Breast epithelium (tissue), 4 donors: ENCODE measurements at regions not wholly inside any gene's neighbourhood (a gene's known extent, or its start where the extent isn't known, plus 50 kb on each side); places are given as distances from the start of the nearest gene placed in this dataset.

Source experiments
- DNase-seq, 2 donors: peaks; one replicate each; pipeline ENCODE4 v3.0.0-alpha.2; 2019; ENCODE audit warnings: low spot score in 2 of 2
- H3K27ac ChIP-seq, 2 donors: fragments of 200-600 bp; sonication (generic) in 1 of 2; one replicate each; pipeline ENCODE4 v1.5.1; 2016 to 2019; ENCODE audit warnings: mild to moderate bottlenecking in 1 of 2
- H3K27me3 ChIP-seq, 2 donors: fragments of 200-600 bp; sonication (generic) in 1 of 2; one replicate each; pipeline versions ENCODE4 v1.5.1 to v1.6.0; 2017 to 2019; ENCODE audit warnings: control low read depth in 1 of 2, mild to moderate bottlenecking in 1 of 2
- H3K36me3 ChIP-seq: fragments of 200-600 bp; one replicate; pipeline ENCODE4 v1.5.1; 2019
- H3K4me1 ChIP-seq, 2 donors: fragments of 200-600 bp; sonication (generic); one replicate each; pipeline ENCODE4 v1.5.1; 2016 to 2019; ENCODE audit warnings: control low read depth in 1 of 2
- H3K4me3 ChIP-seq, 3 donors: fragments of 200-600 bp; sonication (generic); 1 replicate in 2 of 3; 2 replicates in 1 of 3; pipeline ENCODE4 v1.5.1; 2016 to 2019; ENCODE audit warnings: mild to moderate bottlenecking in 3 of 3, moderate library complexity in 2 of 3
- H3K9me3 ChIP-seq, 2 donors: fragments of 200-600 bp; sonication (generic) in 1 of 2; one replicate each; pipeline ENCODE4 v1.5.1; 2016 to 2019; ENCODE audit warnings: control low read depth in 1 of 2
- POLR2A ChIP-seq: fragments of 450-650 bp; IDR thresholded peaks from one replicate; pipeline ENCODE4 v1.6.1; 2016; ENCODE audit warnings: antibody characterized with exemption, mild to moderate bottlenecking, moderate library complexity
- POLR2AphosphoS5 ChIP-seq, 3 donors: sonication (generic); formaldehyde crosslinking; IDR thresholded peaks; one replicate each; pipeline ENCODE4 v1.6.1; 2017; ENCODE audit warnings: antibody characterized with exemption in 3 of 3
- intact Hi-C: fragments of 100-400 bp; cut with DNase I; formaldehyde crosslinking; loops from one replicate; pipeline ENCODE4 v1.15.1; 2023; ENCODE audit warnings: low total_unique reads
- TF ChIP-seq, protein P1 (sequence below), 3 donors: fragments of 450-650 bp; IDR thresholded peaks; one replicate each; pipeline ENCODE4 v1.5.1; 2016 to 2017; ENCODE audit warnings: antibody characterized with exemption in 3 of 3, mild to moderate bottlenecking in 3 of 3, moderate library complexity in 3 of 3

DNA sequence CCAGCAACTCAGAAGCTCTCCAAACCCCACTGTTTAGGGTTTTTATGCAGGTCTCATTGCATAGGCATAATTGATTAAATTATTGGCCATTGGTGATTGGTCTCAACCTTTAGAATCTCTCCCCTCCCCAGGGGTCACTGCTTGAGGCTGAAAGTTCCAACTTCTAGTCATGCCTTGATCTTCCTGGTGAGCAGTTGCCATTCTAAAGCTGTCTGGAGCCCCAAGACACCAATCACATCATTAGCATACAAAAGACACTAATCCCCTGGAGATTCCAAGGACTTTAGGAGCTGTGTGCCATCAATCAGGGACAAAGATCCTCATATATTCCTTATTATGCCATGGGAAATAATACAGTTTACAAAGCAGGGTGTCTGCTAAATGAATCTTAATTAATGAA is 863.4 kb upstream of the KLHL29 start:
- DNase-seq, result no peak
- Histone ChIP-seq H3K4me1 (no peaks in the 10 kb centered on the region), H3K4me3 (no peak overlapping the region), H3K27ac (no peak overlapping the region), H3K9me3 (no peaks in the 10 kb centered on the region), H3K27me3 (no peaks in the 10 kb centered on the region), H3K36me3 (no peaks in the 10 kb centered on the region)
- intact Hi-C loops, result no loop called here
- TF ChIP-seq POLR2A (no peak), POLR2AphosphoS5 (IDR thresholded peaks at IDR 0.05) (no peak)
- TF ChIP-seq, protein P1, sequence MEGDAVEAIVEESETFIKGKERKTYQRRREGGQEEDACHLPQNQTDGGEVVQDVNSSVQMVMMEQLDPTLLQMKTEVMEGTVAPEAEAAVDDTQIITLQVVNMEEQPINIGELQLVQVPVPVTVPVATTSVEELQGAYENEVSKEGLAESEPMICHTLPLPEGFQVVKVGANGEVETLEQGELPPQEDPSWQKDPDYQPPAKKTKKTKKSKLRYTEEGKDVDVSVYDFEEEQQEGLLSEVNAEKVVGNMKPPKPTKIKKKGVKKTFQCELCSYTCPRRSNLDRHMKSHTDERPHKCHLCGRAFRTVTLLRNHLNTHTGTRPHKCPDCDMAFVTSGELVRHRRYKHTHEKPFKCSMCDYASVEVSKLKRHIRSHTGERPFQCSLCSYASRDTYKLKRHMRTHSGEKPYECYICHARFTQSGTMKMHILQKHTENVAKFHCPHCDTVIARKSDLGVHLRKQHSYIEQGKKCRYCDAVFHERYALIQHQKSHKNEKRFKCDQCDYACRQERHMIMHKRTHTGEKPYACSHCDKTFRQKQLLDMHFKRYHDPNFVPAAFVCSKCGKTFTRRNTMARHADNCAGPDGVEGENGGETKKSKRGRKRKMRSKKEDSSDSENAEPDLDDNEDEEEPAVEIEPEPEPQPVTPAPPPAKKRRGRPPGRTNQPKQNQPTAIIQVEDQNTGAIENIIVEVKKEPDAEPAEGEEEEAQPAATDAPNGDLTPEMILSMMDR (IDR thresholded peaks at IDR 0.05), result no peak

DNA sequence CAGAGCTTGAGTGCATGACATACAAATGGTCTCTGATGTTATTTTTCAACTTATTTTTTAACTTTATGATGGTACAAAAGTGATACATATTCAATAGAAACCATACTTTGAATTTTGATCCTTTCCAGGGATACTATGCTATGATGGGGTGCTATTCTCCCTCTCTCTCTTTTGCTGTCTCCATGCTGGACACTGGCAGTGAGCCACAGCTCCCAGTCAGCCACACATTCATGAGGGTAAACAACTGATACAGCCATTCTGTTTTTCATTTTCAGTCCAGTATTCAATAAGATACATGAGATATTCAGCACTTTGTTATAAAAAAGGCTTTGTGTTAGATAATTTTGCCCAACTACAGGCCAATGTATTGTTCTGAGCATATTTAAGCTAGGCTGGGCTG is 859.3 kb upstream of the KLHL29 start:
- no peaks in the 10 kb centered on the region for H3K4me1 ChIP-seq
- no peak for DNase-seq
- no peak overlapping the region for H3K27ac ChIP-seq
- TF ChIP-seq POLR2A (no peak), POLR2AphosphoS5 (IDR thresholded peaks at IDR 0.05) (no peak)
- TF ChIP-seq, protein P1 (IDR thresholded peaks at IDR 0.05), result no peak
- H3K4me3 ChIP-seq, result no peak overlapping the region
- H3K36me3 ChIP-seq, result no peaks in the 10 kb centered on the region
- H3K9me3 ChIP-seq, result peaks cover 0 to 9% of the 10 kb centered on the region in 2 donors
- intact Hi-C loops, result no loop called here
- H3K27me3 ChIP-seq, result no peaks in the 10 kb centered on the region

DNA sequence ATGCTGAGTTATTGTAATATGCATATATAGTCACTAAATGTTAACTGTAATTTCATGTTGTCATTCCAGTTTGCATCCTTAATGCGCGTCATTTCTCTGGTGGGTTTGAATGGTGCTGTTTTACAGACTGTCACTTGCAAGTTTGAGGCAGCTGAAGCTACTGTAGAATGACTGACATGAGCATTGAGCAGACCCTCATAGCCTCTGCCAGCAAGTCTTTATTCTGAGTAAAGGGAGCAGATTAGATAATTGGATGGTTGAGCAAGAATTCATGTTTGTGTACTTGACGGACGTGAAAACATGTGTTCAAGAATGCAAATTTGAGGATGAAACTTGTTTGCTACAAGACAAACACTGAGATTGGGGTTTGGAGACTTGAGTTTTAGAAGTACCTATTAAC is 854.8 kb upstream of the KLHL29 start:
- Histone ChIP-seq H3K27ac (no peak overlapping the region), H3K9me3 (peaks cover 0 to 9% of the 10 kb centered on the region in 2 donors), H3K27me3 (no peaks in the 10 kb centered on the region), H3K36me3 (no peaks in the 10 kb centered on the region), H3K4me3 (no peak overlapping the region), H3K4me1 (no peaks in the 10 kb centered on the region)
- no peak for TF ChIP-seq POLR2AphosphoS5 (IDR thresholded peaks at IDR 0.05)
- TF ChIP-seq POLR2A, result no peak
- TF ChIP-seq, protein P1 (IDR thresholded peaks at IDR 0.05), result no peak
- intact Hi-C loops, result no loop called here
- no peak for DNase-seq

DNA sequence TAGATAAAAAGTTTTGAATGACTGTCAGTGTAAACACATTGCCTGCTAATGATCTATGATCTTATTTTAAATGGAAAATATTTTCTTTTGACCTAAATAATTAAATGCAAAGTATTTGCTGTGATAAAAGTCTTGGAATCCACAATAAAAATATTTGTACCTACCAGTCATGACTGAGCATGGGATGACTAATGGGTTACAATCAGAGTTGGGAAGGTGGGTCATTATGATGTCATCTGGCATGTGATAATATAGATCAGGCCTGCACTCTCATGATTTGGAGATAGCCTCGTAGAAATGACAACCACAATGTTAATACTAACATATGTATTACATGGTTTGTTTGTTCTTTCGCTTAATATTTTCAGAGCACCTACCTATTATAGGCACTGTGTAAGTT is 848.8 kb upstream of the KLHL29 start:
- Histone ChIP-seq H3K27ac (no peak overlapping the region), H3K27me3 (no peaks in the 10 kb centered on the region), H3K4me1 (no peaks in the 10 kb centered on the region), H3K36me3 (no peaks in the 10 kb centered on the region), H3K4me3 (no peak overlapping the region), H3K9me3 (no peaks in the 10 kb centered on the region)
- no peak for DNase-seq
- intact Hi-C loops, result no loop called here
- TF ChIP-seq POLR2AphosphoS5 (IDR thresholded peaks at IDR 0.05), result no peak

DNA sequence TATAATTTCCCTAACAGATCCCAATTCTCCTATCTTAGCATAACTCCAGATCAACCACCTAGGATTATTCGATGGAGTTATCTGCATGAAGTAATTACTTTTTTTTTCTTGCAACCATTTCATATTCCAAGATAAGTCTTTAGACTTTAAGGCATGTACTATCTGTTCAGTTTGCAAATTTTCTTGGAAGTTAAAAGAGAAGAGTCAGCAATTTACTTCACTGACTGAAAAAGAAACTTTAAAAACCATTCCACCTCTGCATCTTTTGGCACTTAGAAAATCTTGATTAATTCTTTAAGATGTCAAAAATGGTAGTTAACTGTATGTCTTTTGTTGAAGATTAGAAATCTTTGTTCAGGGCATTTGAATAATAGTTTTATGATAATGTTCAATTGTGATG is 830.5 kb upstream of the KLHL29 start:
- TF ChIP-seq POLR2AphosphoS5 (IDR thresholded peaks at IDR 0.05) (no peak), POLR2A (no peak)
- TF ChIP-seq, protein P1 (IDR thresholded peaks at IDR 0.05), result no peak
- Histone ChIP-seq H3K27me3 (no peaks in the 10 kb centered on the region), H3K27ac (no peak overlapping the region), H3K4me1 (no peaks in the 10 kb centered on the region), H3K4me3 (no peak overlapping the region), H3K9me3 (no peaks in the 10 kb centered on the region), H3K36me3 (no peaks in the 10 kb centered on the region)
- DNase-seq, result no peak
- intact Hi-C loops, result no loop called here

DNA sequence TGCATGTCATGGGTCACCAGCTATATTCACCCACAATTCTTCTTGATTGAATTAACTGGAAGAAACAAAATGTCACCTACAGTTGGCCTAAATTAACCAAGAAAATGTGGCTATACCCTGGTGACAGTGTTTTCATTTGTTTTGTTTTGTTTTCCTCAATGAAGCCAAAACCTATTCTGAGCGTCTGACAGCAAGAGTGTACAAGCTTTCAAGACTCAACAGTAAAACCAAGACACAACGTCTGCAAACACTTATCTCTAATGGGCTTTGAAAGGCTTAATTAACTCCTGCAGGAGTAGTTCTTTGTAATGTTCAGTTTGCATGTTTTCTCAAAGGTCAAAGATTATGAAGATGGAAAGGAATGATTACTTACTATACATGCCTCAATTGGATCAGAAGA is 827.6 kb upstream of the KLHL29 start:
- H3K9me3 ChIP-seq, result no peaks in the 10 kb centered on the region
- TF ChIP-seq POLR2A, result no peak
- TF ChIP-seq POLR2AphosphoS5 (IDR thresholded peaks at IDR 0.05), result no peak
- TF ChIP-seq, protein P1 (IDR thresholded peaks at IDR 0.05), result no peak
- H3K27me3 ChIP-seq, result no peaks in the 10 kb centered on the region
- no peaks in the 10 kb centered on the region for H3K4me1 ChIP-seq
- no peak for DNase-seq
- H3K36me3 ChIP-seq, result no peaks in the 10 kb centered on the region
- H3K27ac ChIP-seq, result no peak overlapping the region
- intact Hi-C loops, result no loop called here
- no peak overlapping the region for H3K4me3 ChIP-seq
